ES-I3 (cell line): ENCODE measurements at regions not wholly inside any gene's neighbourhood (a gene's known extent, or its start where the extent isn't known, plus 50 kb on each side); places are given as distances from the start of the nearest gene placed in this dataset.

Experiments used
- H3K36me3 ChIP-seq: 2 replicates; pipeline ENCODE4 v1.6.1; 2013; ENCODE audit warnings: mild to moderate bottlenecking, low read length, control low read depth, moderate library complexity; ENCODE audit not compliant: insufficient read depth
- H3K4me1 ChIP-seq: 2 replicates; pipeline ENCODE4 v1.6.1; 2013; ENCODE audit warnings: mild to moderate bottlenecking, control low read depth, low read length; ENCODE audit not compliant: insufficient read depth
- H3K9ac ChIP-seq: 2 replicates; pipeline ENCODE4 v1.6.1; 2013; ENCODE audit warnings: low read depth, mild to moderate bottlenecking, low read length, moderate library complexity
- H3K9me3 ChIP-seq: 2 replicates; pipeline ENCODE4 v1.6.1; 2013; ENCODE audit warnings: mild to moderate bottlenecking, low read length, moderate library complexity; ENCODE audit not compliant: control insufficient read depth, insufficient read depth

DNA sequence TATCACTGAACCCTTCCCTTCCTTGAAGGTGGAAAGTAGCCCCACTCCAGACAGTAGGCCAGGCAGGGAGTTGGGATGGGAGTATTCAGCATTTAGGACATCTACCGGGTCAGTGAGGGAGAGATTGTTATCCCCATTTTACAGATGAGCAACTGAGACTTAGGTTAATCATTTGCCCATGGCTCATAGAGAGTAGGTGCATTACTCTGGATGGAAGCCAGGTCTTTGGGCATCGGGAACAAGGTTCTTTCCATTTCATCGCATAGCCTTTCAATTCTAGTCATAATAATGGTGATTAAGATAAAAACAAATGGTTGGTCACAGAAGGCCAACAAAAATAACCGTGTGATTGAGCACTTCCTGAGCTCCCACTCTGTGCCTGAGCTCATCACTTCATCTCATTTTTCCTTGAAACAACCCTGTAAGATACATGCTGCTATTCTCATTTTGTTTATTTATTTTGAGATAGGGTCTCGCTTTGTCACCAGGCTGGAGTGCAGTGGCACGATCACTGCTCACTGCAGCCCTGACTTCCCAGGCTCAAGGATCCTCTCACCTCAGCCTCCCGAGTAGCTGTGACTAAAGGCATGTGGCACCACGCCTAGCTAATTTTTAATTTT is 64.8 kb downstream of the NAV1 start:
- Histone ChIP-seq H3K4me1 (peaks cover 4% of the 10 kb centered on the region; the same call in 1 of the 2 replicates), H3K36me3 (no peaks in the 10 kb centered on the region), H3K9ac (no peak overlapping the region), H3K9me3 (no peaks in the 10 kb centered on the region)

GRCh38 chr1:201605385-201606010 is 66.6 kb downstream of the NAV1 start:
- no peaks in the 10 kb centered on the region for H3K36me3 ChIP-seq
- no peaks in the 10 kb centered on the region for H3K9me3 ChIP-seq
- H3K9ac ChIP-seq, result no peak overlapping the region
- peaks cover 4% of the 10 kb centered on the region; the same call in 1 of the 2 replicates for H3K4me1 ChIP-seq

DNA sequence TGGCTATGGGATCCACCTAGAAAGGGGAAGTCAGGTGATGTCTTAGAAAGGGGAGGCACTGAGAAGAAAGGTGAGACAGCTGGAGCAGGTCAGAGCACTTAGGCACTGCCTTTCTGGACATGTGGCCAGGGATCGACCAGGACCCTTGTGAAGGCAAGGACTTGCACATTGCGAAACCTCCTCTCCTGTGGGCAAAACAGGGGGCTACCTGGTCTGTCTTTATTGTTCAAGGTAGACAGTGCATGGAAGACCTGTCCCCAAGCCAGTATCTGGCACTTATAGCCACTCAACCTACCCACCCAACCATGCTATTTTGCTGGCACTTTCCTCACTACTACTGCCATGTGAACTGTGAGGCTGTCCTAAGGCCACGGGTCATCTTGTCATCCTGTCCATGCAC is 67.2 kb downstream of the NAV1 start:
- Histone ChIP-seq H3K36me3 (no peaks in the 10 kb centered on the region), H3K4me1 (peaks cover 4% of the 10 kb centered on the region; the same call in 1 of the 2 replicates), H3K9me3 (no peaks in the 10 kb centered on the region), H3K9ac (no peak overlapping the region)

DNA sequence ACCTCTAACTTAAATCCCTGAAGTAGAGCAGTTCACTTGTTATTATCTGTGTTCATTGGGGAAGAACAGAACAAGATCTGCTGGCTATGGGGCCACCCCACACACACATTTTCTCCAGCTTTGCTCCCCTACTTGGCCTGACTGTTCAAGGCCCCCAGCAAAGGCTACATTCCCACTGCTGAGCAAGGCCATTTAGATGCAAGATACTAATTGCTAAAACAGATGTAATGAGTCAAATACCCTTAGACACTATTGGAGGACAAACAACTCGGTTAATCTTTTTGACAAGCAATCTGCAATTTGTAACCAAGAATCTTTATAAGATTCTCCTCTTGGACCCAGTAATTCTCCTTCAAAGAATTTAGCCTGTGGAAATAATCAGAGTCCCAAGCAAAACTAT is 67.7 kb downstream of the NAV1 start:
- Histone ChIP-seq H3K9ac (no peak overlapping the region), H3K36me3 (no peaks in the 10 kb centered on the region), H3K9me3 (no peaks in the 10 kb centered on the region), H3K4me1 (peaks cover 4% of the 10 kb centered on the region; the same call in 1 of the 2 replicates)

DNA sequence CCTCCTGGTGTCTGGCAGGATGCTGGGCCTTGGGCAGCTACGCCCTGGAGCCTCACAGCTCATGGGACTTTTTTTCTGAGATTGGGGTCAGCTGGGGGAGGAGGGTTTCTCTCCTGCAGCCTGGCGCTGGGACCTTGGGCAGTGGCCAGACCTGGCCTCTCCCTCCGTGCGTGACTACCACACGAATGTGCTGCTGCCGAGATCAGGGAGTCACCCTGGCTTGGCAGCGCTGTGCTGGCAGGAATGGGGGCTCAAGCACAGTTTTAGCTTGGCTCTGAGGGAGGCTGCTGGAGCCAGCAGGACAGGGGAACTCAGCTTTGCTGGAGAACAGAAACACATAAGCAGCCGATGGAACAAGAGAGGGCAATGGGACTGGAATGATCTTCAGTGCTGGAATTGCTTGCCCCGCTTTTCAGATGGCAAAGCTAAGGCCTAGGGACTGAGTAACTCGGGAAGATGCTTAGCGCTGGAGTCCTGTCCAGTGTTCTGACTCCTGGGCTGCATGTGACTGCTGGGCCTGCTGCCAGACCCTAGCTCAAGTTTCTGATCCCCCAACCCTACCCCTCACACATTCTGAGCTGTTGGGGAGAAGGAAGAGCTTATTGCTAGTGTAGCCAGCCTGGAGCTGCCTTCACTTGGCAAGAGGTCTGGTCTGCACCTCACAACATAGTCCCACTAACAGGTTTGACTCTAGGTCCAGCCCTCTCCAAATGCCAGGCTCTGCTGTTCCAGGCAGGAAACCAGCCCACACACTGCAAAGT is 69.9 kb downstream of the NAV1 start:
- H3K9ac ChIP-seq, result no peak overlapping the region
- H3K36me3 ChIP-seq, result no peaks in the 10 kb centered on the region
- H3K4me1 ChIP-seq, result no peaks in the 10 kb centered on the region
- H3K9me3 ChIP-seq, result no peaks in the 10 kb centered on the region

DNA sequence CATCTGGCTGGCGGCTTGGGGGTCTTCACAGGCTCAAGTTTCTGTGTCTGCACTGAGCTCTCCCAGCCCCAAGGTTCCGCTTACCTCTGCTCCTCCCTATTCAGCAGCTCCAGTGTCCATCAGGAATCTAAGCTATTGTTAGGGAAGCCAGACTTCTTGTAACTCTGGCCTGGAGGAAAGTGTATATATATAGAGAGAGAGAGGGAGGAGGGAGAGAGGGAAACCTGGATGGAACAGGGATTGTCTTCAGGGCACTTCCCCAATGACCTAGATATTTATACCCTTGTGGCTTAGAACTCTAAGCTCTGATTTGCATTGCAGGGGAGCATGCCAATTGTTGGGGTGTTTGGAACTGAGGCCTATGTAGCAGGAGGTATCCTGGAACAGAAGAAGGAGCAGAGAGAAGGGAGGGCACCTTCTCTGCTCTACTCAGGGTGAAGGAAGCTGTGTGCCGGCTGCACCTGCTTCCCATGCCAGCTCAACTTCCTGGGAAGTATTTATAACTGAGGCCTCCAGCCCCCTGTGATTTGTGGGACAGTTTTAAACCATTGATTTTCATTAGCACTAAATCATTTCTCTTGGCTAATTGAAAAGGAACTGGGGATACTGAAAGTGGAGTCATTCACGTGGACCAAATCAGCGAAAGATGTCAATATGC is 70.9 kb downstream of the NAV1 start:
- Histone ChIP-seq H3K9me3 (no peaks in the 10 kb centered on the region), H3K9ac (no peak overlapping the region), H3K36me3 (no peaks in the 10 kb centered on the region), H3K4me1 (no peaks in the 10 kb centered on the region)

GRCh38 chr1:201610858-201611257 is 71.9 kb downstream of the NAV1 start:
- Histone ChIP-seq H3K4me1 (no peaks in the 10 kb centered on the region), H3K9ac (no peak overlapping the region), H3K36me3 (no peaks in the 10 kb centered on the region), H3K9me3 (no peaks in the 10 kb centered on the region)

DNA sequence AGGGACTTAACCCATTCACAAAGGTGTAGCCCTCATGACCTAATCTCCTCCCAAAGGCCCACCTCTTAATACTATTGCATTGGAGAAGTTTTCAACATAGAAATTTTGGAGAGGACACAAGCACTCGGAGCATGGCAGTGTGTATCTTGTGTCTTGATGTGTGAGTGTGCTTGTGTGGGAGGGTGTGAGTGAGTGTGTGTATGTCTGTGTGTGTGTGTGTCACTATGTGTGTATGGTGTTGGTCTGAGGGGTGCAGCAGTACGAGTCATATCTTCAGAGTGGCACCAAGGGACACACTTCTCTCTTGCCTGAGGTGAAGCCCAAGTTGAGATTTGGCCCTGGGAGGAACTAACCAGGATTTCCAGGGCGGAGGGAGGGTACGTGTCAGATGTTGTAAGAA is 73.7 kb downstream of the NAV1 start:
- no peaks in the 10 kb centered on the region for H3K36me3 ChIP-seq
- no peak overlapping the region for H3K9ac ChIP-seq
- no peaks in the 10 kb centered on the region for H3K4me1 ChIP-seq
- no peaks in the 10 kb centered on the region for H3K9me3 ChIP-seq

GRCh38 chr1:201614262-201615015 is 75.5 kb downstream of the NAV1 start:
- peaks cover 15% of the 10 kb centered on the region for H3K4me1 ChIP-seq
- no peaks in the 10 kb centered on the region for H3K36me3 ChIP-seq

GRCh38 chr1:201617157-201617556 is 78.2 kb downstream of the NAV1 start:
- Histone ChIP-seq H3K4me1 (peaks cover 18% of the 10 kb centered on the region), H3K36me3 (no peaks in the 10 kb centered on the region), H3K9me3 (no peaks in the 10 kb centered on the region), H3K9ac (no peak overlapping the region)

More at GRCh38 chr1:201614262-201615015, 75.5 kb downstream of the NAV1 start:
- Histone ChIP-seq H3K9me3 (no peaks in the 10 kb centered on the region), H3K9ac (peak overlapping the region; percentile 39)

- no peaks in the 10 kb centered on the region for H3K36me3 ChIP-seq
- peaks cover 20% of the 10 kb centered on the region for H3K4me1 ChIP-seq
- H3K9ac ChIP-seq, result no peak overlapping the region
- H3K9me3 ChIP-seq, result no peaks in the 10 kb centered on the region
Measured at GRCh38 chr1:201618389-201618788, 79.5 kb downstream of the NAV1 start.

GRCh38 chr1:201618905-201619304 is 80.0 kb downstream of the NAV1 start:
- H3K4me1 ChIP-seq, result peaks cover 20% of the 10 kb centered on the region
- H3K9me3 ChIP-seq, result no peaks in the 10 kb centered on the region
- H3K9ac ChIP-seq, result no peak overlapping the region
- no peaks in the 10 kb centered on the region for H3K36me3 ChIP-seq

GRCh38 chr1:201619513-201619912 is 80.6 kb downstream of the NAV1 start:
- no peaks in the 10 kb centered on the region for H3K9me3 ChIP-seq
- peaks cover 20% of the 10 kb centered on the region for H3K4me1 ChIP-seq
- H3K36me3 ChIP-seq, result no peaks in the 10 kb centered on the region
- no peak overlapping the region for H3K9ac ChIP-seq

- Histone ChIP-seq H3K9ac (no peak overlapping the region), H3K36me3 (no peaks in the 10 kb centered on the region), H3K9me3 (no peaks in the 10 kb centered on the region), H3K4me1 (peaks cover 20% of the 10 kb centered on the region)
Measured at GRCh38 chr1:201622353-201622752, 83.4 kb downstream of the NAV1 start.
